ENCODE measurements at regions not wholly inside any gene's neighbourhood (a gene's known extent, or its start where the extent isn't known, plus 50 kb on each side); places are given as distances from the start of the nearest gene placed in this dataset.
"Not testable (repeated sequence)": the region's sequence is repeated elsewhere in the genome, so short reads cannot be mapped to it uniquely, and the experiment has no call there.

DNA sequence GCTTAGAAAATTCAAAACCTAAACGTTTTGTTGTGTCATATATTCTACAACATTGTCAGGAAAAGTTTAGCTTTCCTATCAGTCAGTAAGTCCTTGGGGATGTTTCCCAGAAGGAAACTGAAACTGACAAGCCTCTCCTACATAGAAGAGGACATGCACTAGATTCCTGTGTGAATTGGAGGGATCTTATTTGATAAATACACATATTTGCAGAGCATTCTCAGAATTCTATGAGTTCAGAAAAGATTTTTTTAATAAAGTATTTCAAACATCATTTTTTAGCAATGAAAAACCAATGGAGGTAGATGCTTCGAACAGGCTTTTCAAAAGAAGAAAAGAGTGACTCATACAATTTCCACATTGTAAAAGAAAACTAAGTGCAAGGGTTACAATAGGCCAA, 1706.7 kb downstream of the SUCLG1 start:
- DNase-seq, result no peak

- DNase-seq, result no peak
Measured at GRCh38 chr2:82748653-82749052, 1710.4 kb downstream of the SUCLG1 start.

DNA sequence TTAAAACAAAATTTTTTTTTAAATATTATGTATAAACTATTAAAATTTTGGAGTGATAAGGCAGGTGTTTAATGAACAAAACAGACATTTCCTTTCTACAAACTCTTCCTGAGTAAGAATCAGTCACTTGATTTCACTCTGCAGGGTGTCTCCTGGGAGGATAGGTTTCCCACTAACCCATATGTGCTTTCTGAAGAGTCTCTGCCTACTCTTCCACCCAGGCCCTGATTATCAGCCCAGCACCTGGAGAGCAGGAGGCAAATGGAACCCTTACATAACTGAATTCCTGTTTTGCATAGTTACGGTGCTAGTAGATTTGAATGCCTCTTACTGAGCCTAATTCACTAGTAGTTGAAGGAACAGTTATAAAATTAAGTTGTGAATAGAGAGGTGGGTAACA, 1718.6 kb downstream of the SUCLG1 start:
- no peak for DNase-seq

DNA sequence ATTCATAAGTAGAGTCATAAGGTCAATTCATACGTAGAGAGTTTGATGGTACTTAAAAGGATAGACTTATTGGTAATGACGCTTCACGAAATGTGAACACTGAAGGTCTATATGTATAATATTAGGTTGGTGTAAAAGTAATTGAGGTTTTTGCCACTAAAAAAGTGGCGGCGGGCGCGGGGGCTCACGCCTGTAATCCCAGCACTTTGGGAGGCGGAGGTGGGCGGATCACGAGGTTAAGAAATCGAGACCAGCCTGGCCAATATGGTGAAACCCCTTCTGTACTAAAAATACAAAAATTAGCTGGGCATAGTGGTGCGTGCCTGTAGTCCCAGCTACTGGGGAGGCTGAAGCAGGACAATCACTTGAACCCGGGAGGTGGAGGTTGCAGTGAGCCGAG, 1721.1 kb downstream of the SUCLG1 start:
- DNase-seq, result not testable (repeated sequence)

- no peak for DNase-seq
Measured at GRCh38 chr2:82735336-82735735, 1723.7 kb downstream of the SUCLG1 start.

DNA sequence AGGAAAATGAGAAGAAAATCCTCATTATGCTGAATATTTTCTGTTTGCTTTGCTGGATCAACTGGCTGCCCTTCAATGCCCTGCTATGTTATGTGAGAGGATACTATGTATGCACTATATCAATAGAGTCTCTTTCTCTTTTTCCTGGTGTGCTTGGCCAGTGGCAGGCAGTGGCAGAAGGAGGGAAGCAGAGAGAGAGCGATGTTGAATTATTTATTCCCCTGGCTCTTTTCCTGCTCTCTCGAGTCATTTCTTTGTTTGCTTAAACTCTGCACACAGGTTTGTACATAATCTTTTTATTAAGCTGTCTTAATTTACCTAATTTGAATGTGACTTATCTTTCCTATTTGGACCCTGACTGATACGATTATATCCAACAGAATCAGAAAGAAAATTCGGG, 1727.3 kb downstream of the SUCLG1 start:
- no peak for DNase-seq

DNA sequence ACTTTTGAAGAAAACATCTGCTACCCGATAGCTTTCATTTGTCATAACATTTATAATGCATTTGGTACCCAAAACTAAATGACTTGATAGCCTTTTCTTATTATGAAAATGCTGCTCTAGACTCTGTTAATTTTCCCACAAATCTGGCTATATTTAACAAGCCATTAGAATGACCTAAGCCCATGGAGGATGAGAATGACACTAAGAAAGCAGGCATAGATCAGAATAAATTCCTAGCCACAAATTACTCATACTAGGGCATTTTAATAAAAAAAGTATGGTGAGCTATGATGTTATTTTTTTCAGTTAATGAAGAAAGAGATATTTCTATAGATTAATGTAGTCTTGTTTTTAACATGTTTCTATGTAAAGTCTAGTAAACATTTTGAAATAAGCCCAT, 1728.3 kb downstream of the SUCLG1 start:
- DNase-seq, result no peak

GRCh38 chr2:82728090-82728489, 1731.0 kb downstream of the SUCLG1 start:
- no peak for DNase-seq

GRCh38 chr2:82708681-82709080, 1750.4 kb downstream of the SUCLG1 start:
- no peak for DNase-seq

DNA sequence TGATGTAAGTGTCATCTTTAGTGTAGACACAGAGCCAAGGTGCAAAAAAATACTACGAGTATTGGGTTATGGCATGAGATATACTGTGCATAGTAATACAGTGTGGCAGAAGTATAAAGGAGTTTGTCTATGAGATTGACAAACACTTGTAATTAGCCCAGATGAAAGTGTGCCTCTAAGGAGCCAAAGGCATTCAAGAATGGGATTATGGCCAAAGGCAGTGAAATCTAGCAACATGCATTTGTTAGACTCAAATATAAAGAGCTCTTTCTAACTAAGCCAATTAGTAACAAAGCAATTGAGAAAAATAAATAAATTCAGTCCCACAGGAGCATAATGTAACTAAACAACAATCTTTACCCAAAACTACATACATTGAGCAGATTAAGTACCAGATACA, 1761.8 kb downstream of the SUCLG1 start:
- no peak for DNase-seq

DNA sequence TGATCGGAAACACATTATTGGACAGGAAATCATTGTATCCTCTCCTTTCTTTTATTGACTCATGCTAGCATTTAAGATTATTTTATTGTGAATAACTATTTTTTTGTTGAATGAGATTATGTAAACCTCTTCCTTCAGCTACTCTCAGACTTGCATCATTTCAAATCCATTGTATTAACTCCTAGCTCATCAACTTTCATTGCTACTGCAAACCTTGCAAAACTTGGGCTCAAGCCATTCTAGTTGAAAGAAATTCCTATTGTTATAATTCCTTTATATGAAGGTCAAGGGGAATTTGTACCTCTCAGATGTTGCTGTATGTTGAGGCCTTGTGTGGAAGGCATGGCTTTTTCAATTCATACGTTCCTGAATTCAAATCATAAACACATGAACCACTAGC, 1764.6 kb downstream of the SUCLG1 start:
- no peak for DNase-seq

DNA sequence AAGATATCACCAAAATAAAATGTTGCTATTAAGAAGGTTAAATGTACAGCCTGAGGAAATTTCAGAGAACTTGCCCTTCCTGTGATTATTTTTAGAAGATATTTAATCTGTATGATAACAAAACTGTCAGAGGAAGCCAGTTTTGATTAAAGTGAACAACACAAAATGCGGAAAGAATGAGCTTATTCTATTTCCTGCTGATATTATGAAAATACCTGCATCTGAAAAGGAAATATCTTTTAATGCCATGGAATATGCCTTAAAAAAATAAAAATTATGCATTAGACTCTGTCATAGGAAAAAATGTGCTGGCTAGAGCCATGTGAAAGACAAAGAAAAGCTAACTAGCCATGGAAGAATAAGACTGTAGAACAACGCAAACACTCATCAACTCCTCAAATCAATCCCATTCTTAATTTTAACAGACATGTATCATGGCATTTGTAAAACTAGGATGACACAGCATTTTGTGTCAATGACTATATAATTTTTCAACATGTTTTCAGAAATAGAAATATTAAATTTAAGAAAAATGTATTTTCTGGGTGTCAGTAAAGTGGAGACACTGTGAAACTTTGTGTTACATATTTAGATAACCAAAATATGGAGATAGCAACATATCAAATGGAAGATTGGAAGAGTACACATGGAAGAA, 1768.2 kb downstream of the SUCLG1 start:
- DNase-seq, result no peak

DNA sequence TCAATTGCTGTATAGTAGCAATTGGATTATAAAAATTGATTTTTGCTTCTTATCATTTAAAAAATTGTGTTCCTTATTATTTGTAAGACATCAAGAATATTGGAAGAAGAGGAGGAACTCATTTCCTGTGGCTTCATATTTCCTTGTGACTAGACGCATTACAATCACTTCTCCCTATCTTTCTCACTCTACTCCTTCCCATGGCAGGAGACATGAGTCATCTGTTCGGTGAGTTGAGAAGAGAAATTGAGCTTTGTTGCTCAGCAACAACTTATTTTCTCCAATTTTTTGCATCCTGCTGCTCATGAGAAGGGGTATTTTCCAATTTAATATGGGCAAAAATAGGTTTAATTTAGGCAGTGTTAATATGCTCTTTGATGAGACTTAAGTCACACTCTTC, 1783.9 kb downstream of the SUCLG1 start:
- DNase-seq, result no peak

- no peak for DNase-seq
Measured at GRCh38 chr2:82674652-82675051, 1784.4 kb downstream of the SUCLG1 start.

DNA sequence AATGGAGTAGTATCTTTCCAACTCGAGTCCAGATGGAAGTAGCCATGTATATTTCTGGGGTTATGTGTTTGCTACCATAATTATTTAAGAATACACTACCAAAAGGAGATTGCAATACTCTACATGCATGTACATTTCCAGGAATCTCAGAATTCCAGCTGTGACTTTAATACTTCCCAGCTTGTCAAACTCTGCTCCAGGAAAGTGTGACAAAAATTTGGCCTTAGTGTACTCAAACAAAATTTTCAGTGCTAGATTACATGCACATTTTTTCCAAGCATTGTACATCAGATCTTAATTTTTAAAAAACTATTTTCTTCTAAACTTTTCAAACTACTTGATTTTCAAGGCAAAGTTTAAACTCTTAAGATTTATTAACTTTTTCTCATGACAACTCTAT, 1791.6 kb downstream of the SUCLG1 start:
- DNase-seq, result no peak

GRCh38 chr2:82665691-82666090, 1793.4 kb downstream of the SUCLG1 start:
- no peak for DNase-seq

GRCh38 chr2:82657106-82657505, 1802.0 kb downstream of the SUCLG1 start:
- peak; percentile 30 for DNase-seq

- no peak for DNase-seq
Measured at GRCh38 chr2:82656420-82656819, 1802.7 kb downstream of the SUCLG1 start.

DNA sequence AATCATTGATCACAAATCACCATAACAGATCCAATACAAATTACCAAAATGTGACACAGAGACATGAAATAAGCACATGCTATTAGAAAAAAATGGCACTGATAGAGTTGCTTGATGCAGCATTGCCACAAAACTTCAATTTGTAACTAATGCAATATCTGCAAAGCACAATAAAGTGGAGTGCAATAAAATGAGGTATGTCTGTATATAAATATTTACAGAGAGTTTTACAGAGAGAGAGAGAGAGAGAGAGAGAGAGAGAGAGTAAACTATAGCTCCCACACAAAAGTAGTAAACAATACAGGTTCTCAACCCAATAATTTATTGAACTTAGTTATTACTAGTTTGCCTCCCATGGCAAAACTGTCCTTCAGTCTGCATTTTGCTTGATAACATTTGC, 1807.0 kb downstream of the SUCLG1 start:
- DNase-seq, result no peak

DNA sequence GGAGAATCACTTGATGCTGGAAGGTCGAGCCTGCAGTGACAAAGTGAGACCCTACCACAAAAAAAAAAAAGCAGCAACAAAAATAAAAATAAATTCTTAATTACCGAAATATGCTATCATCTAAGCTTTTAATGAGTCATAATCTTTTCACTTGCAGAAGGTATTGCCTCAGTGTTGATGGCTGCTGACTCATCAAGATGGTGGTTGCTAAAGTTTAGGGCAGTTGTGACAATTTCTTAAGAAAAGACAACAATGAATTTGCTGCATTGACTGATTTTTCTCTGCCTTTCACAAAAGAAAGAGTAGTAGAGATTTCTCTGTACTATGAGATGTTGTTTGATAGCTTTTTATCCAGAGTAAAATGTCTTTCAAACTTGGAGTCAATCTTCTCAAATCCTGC, 1809.0 kb downstream of the SUCLG1 start:
- no peak for DNase-seq

- DNase-seq, result no peak
Measured at GRCh38 chr2:82641598-82642180, 1817.4 kb downstream of the SUCLG1 start.

DNA sequence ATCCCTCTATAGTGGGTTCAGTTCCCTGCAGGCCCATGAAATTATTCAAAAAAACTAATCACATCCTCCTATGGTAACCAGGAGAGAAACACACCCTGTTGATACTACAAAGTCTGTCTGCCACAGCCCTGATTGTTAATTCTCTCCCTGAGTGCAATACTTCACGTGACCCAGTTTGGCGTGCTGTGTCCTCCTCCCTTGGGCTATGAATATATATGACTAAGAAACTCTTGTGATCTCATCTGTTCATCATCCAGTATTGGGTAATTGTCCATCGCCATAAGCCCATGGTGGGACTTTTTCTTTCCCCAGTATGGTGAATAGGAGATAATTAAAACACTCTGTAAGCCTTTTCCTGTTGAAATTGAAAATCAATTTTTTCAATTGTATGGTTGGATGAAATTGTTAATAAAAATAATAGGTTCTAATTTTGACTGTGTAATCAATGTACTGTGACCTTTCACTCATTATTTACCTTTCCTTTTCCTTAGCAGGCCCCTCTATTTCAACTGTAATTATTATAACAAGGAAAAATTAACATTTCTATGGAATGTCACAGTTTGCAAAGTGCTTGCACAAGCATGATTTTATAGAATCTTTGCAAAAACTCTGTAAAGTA, 1822.6 kb downstream of the SUCLG1 start:
- DNase-seq, result no peak

DNA sequence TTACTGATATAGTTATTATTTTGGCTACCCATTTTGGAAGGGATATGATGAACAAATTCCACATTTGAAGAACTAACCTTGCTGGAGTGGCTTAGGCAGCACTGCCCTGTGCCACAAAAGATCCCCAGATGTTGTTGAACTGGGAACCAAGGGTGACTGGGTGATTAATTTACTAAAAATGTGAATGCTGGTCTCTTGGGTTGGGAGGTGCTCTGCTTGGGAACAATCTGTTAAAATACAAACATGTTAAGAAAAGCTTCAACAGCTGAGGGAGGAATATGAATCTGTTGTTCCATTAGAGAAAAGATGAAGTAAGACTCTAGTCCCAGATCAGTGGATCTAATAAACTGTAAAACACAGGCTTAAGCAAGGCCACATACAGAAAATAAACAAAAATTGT, 1860.1 kb downstream of the SUCLG1 start:
- DNase-seq, result no peak

- DNase-seq, result no peak
Measured at GRCh38 chr2:82596581-82596980, 1862.5 kb downstream of the SUCLG1 start.

- no peak for DNase-seq
Measured at GRCh38 chr2:82591718-82592117, 1867.4 kb downstream of the SUCLG1 start.
